ENCODE measurements at regions not wholly inside any gene's neighbourhood (a gene's known extent, or its start where the extent isn't known, plus 50 kb on each side); places are given as distances from the start of the nearest gene placed in this dataset.
"Not testable (repeated sequence)": the region's sequence is repeated elsewhere in the genome, so short reads cannot be mapped to it uniquely, and the experiment has no call there.

DNA sequence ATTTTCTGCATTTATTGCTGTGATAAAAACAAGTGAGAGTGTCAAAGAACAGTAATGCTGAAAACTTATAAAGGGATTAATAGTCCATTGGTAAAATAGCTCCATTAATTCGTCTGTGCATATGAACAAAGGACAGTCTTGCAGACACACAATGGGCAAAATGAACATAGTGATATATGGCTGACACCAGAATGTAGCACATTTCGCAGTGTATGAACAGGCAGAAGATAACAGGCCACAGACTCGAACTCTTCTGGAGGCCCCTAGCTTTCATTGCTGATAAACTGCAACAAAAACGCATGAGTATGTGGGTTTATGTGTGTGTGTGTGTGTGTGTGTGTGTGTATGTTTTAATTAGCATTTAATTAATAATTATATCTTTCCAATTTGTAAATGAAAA, 354.8 kb downstream of the TAF11L14 start:
- DNase-seq = no peak

- no peak for DNase-seq
Observed at GRCh38 chr5:17989567-17990563, 355.6 kb downstream of the TAF11L14 start.

DNA sequence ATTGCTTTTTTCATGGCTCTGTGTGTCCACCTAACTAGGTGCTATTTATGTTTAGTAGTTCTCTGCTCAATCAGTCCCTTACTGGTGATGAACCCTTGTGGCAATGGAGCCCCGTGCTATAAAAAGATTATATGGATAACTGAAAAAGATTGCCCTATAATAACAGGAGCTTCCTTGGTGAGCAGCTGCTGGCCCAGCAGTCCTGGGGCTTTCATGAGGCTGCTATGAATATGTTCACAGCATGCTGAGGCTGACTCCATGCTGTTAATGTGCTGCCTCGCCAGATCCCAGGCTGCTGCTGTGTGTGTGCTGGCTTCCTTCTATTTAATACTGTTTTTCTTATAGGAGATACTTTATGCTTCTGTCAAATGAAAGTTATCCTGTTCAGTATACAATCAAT, 357.5 kb downstream of the TAF11L14 start:
- DNase-seq = no peak

GRCh38 chr5:17992291-17992690, 358.0 kb downstream of the TAF11L14 start:
- DNase-seq = no peak

- DNase-seq = no peak
Observed at GRCh38 chr5:17995997-17996396, 361.7 kb downstream of the TAF11L14 start.

GRCh38 chr5:17999858-18000257, 365.6 kb downstream of the TAF11L14 start:
- DNase-seq = no peak

- no peak for DNase-seq
Observed at GRCh38 chr5:18000744-18001143, 366.5 kb downstream of the TAF11L14 start.

DNA sequence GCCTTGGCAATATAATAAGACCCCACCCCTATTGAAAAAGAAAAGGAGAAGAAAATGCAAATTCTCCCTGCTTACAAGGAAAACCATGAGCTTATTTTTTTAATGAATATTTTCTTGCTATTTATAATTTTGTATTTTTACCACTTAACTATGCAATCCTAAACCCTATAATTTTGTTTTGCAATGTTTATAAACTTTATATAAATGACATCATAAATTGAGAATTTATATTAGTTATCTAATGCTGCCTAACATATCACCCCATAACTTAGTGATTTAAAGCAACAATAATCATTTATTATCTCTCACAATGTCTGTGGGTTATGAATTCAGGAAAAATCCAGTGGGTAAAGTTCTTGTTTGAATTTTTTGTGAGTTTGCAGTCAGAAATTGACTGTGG, 369.1 kb downstream of the TAF11L14 start:
- no peak for DNase-seq

- no peak for DNase-seq
Observed at GRCh38 chr5:18003784-18004183, 369.5 kb downstream of the TAF11L14 start.

DNA sequence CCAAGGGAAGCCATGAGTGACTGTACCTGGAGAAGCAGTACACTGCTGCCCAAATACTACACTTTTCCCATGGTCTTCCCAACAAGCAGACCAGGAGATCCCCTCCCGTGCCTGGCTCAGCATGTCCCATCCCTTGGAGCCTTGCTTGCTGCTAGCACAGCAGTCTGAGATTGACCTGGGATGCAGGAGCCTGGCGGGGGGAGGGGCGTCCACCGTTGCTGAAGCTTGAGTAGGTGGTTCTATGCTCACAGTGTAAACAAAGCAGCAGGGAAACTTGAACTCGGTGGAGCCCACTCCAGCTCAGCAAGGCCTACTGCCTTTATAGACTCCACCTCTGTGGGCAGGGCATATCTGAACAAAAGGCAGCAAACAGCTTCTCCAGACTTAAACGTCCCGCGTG, 372.0 kb downstream of the TAF11L14 start:
- not testable (repeated sequence) for DNase-seq

- DNase-seq = no peak
Observed at GRCh38 chr5:18008940-18009339, 374.7 kb downstream of the TAF11L14 start.

DNA sequence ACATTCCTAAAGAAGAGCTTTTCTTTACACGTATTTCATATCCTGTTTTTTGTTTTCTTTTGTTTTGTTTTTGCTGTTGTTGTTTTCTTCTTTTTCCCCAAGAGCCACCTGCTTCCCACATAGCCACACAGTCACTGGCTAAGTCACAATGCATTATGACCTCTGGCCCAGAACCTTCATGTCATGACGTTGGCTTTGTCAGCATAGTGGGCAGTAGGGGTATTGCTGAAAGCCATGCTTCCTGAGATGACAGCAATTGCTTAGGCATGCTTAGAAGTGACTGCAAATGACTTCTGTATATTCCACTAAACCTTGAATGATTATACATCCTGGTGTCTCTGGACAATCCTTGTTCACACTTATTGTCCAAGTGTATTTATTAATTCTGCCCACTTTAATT, 375.8 kb downstream of the TAF11L14 start:
- DNase-seq = no peak

GRCh38 chr5:18018472-18018871, 384.2 kb downstream of the TAF11L14 start:
- DNase-seq = no peak

DNA sequence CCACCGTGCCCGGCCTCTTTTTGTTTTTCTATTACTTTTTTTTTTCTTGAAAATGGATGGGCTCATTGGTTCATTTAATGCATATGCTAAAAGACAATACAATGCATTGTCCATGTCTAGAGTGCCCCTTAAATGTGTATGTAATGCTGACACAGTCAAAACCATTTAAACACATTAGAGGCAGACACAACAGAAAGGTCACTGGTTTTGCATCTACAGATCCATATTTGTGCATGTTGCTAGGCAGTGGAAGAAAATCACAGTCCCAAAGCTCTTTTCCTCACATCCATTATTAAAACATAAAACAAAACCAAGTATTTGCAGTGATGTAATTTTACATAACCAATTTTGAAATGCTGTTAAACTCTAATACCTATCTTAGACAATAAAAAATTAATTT, 389.0 kb downstream of the TAF11L14 start:
- no peak for DNase-seq

GRCh38 chr5:18023986-18024385, 389.7 kb downstream of the TAF11L14 start:
- no peak for DNase-seq

- DNase-seq = no peak
Observed at GRCh38 chr5:18024542-18024941, 390.3 kb downstream of the TAF11L14 start.

- no peak for DNase-seq
Observed at GRCh38 chr5:18027241-18027867, 393.1 kb downstream of the TAF11L14 start.

- DNase-seq = no peak
Observed at GRCh38 chr5:18028036-18028435, 393.8 kb downstream of the TAF11L14 start.

DNA sequence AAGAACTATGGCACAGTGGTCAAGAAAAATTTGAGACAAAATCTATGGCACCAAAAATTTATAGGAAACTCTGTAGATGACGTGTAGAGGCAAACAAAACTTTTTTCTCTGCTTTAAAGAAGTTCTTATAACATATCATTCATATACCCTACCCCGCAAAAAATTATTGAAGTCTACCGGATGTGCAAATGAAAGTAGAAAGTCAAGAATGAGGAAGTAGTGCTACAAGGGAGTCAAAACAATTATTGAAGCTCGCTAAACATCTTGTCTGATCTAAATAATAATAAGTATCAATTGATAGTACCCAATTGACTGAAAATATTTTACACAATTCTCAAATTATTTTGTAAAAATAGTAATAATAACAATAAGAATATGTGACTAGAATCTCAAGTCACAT, 398.5 kb downstream of the TAF11L14 start:
- no peak for DNase-seq

GRCh38 chr5:18036531-18036930, 402.3 kb downstream of the TAF11L14 start:
- no peak for DNase-seq

- no peak for DNase-seq
Observed at GRCh38 chr5:18037718-18038117, 403.5 kb downstream of the TAF11L14 start.

- no peak for DNase-seq
Observed at GRCh38 chr5:18043344-18043743, 409.1 kb downstream of the TAF11L14 start.

DNA sequence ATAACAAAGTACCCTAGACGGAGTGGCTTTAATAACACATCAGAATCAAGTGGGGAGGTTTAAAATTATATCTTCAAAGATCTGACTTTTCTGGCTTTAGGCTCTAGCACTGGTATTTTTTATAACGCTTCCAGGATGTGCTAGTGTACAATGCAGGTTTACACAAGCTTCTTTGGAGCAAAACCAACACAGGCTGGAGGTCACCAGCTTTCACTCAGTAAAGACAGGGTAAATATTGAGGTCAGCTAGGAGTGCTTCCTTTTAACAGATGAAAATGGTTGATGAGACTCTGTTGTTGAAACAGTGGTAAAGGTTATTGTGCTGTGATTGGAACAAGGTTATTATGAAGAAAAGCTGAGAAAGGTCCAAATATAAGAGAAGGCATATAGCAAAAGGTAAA, 414.2 kb downstream of the TAF11L14 start:
- DNase-seq = no peak

GRCh38 chr5:18050345-18050744, 416.1 kb downstream of the TAF11L14 start:
- DNase-seq = no peak

All from stimulated activated CD8-positive, alpha-beta memory T cell treated with anti-CD3 and anti-CD28 coated beads, Interleukin-4, amount 100 ng/mL, for 48 hours (primary cell).